Activated naive CD4-positive, alpha-beta T cell treated with anti-CD3 and anti-CD28 coated beads, Interleukin-2, amount 50 U/mL, for 16 hours (primary cell): ENCODE measurements at regions not wholly inside any gene's neighbourhood (a gene's known extent, or its start where the extent isn't known, plus 50 kb on each side); places are given as distances from the start of the nearest gene placed in this dataset.
"Not testable (repeated sequence)": the region's sequence is repeated elsewhere in the genome, so short reads cannot be mapped to it uniquely, and the experiment has no call there.

Experiments
- DNase-seq: peaks from one replicate; pipeline ENCODE4 v3.0.0-alpha.2; 2020

DNA sequence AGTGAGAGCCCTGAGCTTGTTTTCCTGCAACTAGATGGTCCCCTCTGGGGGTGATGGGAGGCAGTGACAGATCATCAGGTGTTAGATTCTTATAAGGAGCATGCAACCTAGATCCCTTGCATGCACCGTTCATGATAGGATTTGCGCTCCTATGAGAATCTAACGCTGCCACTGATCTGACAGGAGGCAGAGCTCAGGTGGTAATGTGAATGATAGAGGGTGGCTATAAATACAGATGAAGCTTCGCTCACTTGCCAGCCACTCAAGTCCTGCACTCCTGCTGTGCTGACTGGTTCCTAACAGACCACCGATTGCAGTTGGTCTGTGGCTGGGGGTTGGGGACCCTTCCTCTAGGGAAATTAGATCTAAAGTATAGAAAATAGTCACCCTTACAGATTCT lies 290.6 kb upstream of the ADCY2 start:
- DNase-seq, result no peak

DNA sequence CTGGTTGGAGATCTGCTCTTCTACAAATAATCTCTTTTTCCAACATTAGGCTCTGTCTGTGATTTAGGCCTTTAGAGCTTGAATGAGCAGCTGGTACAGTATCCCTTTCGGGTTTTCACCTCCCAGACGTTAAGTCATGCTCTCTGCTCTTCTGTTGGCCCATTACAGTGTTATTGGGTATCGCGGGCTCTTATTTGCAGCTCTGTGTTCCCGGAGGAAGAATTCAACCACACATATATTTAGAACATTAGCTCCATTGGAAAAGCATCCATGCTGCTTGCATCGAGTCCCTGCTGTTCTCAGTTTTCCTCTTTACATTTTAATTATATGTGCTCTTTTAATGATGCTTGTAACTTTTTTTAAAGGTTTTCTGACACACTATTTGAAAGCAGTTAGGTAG lies 278.0 kb upstream of the ADCY2 start:
- no peak for DNase-seq

GRCh38 chr5:7131680-7132079 lies 264.3 kb upstream of the ADCY2 start:
- no peak for DNase-seq

GRCh38 chr5:7146886-7147285 lies 249.1 kb upstream of the ADCY2 start:
- no peak for DNase-seq

DNA sequence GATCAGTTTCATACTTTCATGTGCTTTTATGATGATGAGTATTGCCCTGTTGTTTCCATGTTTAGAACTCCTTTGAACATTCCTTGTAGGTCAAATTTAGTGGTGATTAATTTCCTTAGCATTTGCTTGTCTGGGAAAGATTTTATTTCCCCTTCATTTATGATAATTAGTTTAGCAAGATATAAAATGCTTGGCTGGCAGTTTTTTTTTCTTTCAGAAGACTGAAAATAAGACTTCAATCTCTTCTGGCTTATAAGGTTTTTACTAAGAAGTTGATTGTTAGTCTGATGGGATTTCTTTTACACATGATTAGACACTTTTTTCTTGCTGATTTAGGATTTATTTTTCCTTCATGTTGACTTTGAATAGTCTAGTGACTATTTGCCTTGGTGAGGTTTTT lies 238.9 kb upstream of the ADCY2 start:
- no peak for DNase-seq

DNA sequence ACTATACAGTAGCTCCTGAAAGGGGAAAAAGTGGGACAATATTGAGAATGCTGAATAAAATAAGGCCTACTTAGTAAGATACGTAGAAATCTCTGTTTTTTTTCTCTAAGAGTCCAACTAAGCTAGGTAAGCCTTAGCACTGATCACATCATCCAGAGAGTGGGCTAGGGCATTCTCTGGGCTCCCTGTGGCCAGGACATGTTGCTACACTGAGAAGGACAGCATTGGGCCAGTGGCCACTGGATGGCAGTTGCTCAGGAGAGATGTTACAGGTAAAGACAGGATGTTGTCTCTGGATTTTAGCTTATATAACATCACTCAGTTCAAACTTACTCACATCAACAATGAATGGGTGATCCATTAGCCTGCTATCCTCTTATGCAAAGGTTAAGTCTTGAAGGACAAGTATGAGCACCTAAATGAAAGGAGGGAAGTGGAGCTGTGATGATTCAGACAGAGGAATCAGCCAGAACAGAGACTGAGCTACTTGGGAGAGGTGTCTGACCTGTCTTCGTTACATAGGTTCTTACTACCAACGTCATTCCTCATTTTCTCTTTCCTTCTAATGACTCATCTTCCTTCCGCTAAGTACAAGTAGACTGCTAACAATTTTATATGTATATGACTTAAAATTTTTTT lies 226.6 kb upstream of the ADCY2 start:
- DNase-seq, result no peak

DNA sequence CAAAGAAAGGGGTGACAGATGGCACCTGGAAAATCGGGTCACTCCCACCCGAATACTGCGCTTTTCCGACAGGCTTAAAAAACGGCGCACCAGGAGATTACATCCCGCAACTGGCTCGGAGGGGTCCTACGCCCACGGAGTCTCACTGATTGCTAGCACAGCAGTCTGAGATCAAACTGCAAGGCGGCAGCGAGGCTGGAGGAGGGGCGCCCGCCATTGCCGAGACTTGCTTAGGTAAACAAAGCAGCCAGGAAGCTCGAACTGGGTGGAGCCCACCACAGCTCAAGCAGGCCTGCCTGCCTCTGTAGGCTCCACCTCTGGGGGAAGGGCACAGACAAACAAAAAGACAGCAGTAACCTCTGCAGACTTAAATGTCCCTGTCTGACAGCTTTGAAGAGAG lies 225.2 kb upstream of the ADCY2 start:
- DNase-seq, result not testable (repeated sequence)

GRCh38 chr5:7179364-7179763 lies 216.6 kb upstream of the ADCY2 start:
- DNase-seq, result no peak

DNA sequence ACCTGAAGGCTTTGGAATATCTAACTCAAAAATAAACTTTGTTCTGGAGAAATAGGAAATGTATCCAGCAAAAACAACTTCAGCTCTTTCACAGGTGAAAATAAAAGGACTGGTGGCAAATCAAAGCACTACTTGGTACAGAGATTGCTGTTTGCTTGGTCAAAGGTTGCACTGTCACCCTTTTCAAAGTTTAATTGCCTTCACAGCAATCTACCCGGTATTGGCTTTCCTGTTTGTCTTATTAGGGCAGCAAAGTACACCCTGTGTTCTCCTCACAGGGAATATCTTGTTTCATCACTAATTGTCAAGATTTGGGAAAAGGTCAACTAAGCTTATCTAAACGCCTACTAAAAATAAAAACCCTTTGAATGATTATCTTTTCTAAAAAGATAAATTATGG lies 214.1 kb upstream of the ADCY2 start:
- no peak for DNase-seq

DNA sequence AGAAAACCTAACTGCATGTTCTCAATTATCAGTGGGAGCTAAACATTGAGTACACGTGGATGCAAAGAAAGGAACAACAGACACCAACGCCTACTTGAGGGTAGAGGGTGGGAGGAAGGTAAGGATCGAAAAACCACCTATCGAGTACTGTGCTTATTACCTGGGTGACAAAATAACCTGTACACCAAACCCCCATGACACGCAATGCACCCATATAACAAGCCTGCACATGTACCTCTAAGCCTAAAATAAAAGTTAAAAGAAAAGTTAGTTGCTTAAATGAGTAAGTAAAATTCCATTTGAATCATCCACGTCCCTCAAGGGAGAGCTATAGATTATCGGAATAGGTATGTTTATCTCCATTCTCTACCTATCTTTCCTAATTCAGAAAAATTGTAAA lies 210.2 kb upstream of the ADCY2 start:
- DNase-seq, result no peak

DNA sequence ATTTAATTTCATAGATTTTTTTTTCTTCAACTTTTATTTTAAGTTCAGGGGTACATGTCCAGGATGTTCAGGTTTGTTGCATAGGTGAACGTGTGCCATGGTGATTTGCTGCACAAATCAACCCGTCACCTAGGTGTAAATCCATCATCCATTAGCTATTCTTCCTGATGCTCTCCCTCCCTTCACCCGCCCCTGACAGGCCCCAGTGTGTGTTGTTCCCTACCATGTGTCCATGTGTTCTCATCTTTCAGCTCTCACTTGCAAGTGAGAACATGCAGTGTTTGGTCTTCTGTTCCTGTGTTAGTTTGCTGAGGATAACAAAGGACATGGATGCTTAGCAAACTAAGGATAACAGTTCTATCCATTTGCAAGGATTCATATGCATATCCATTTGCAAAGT lies 209.1 kb upstream of the ADCY2 start:
- DNase-seq, result no peak

- DNase-seq, result no peak
Observed at GRCh38 chr5:7190712-7191250, 205.2 kb upstream of the ADCY2 start.

- no peak for DNase-seq
Observed at GRCh38 chr5:7192016-7192415, 203.9 kb upstream of the ADCY2 start.

- no peak for DNase-seq
Observed at GRCh38 chr5:7202846-7203245, 193.1 kb upstream of the ADCY2 start.

DNA sequence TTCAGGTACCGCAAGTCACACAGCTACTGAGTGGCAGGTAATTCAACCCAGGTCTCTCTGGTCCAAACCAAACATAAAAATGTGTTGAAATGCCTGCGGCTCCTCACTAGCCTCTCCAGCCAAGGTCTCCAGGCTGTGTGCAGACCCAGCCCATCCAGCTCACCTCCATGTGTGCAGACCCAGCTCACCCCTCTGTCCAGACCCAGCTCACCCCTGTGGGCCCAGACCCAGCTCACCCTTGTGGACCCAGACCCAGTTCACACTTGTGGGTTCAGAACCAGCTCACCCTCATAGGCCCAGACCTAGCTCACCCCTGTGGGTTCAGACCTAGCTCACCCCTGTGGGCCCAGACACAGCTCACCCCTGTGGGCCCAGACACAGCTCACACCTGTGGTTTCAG lies 188.0 kb upstream of the ADCY2 start:
- no peak for DNase-seq

GRCh38 chr5:7208938-7209337 lies 187.0 kb upstream of the ADCY2 start:
- DNase-seq, result no peak

DNA sequence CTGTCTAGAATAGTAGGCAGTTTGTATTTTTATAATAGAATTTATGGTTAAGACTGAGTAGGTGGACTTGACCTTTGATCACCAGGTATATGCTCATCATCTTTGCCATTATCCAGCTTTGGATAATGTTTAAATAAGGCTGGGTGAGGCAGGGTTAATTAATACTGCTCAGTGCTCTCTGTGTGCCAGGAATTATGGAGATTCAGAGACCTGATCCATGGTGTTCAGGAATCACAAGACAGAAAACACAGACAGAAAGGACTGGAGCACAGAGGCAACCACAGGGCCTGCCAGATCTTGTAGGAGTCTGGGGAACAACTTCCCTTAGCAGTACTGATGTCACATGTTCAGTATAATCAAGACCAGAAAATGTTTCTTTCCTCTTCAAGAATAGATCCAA lies 186.3 kb upstream of the ADCY2 start:
- DNase-seq, result no peak

DNA sequence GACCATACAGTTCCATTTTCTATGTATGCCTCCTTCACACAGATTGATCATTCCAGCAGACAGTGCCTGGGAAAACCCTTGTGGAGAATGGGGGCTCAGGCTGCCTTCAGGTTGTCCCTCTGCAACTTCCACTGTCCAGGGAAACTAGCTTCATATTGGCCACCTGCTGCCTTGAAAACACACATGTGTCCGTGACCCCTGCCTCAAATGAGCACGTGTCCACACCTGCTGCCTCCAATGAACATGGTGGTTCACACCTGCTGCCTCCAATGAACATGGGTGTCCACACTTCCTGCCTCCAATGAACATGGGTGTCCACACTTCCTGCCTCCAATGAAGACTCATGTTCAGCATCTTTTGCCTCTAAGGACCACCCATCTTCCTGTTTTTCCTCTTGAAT lies 185.4 kb upstream of the ADCY2 start:
- DNase-seq, result no peak

GRCh38 chr5:7213525-7213924 lies 182.4 kb upstream of the ADCY2 start:
- DNase-seq, result no peak

DNA sequence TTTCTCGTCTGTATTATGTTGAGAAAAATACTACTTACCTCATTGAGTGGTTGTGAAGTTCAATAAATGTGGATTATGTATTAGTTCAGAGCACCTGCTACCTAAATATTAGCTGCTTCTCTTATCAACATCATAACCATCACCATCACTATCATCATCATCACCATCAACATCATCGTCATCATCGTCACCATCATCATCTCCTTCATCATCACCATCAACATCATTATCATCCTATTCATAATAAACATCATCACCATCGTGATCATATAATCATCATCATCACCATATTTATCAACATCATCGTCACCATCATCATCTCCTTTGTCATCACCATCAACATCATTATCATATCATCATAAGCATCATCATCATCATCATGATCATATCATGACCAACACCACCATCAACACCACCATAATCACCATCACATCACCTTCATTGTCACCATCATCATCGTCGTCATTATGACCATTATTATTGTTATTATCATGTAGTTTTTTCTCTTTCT lies 181.0 kb upstream of the ADCY2 start:
- no peak for DNase-seq

DNA sequence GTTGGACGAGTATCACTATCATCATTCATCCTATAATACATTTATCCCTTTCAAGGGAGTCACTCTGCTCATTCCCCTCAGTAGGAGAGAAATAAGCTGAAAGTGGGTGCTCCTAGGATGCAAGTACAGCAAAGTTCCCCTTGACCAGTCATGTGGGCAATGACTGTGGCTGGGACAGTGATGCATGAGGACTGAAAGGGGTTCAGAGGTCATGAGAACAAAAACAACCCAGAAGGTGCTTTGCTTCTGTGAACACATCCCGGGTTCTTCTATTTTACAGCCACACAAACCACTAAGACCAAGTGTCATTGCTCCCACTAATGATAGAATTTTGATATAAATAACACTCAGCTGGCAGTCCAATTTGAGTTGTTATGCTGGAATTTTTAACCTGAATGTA lies 177.8 kb upstream of the ADCY2 start:
- no peak for DNase-seq

GRCh38 chr5:7220156-7220555 lies 175.8 kb upstream of the ADCY2 start:
- no peak for DNase-seq

GRCh38 chr5:7221041-7221440 lies 174.9 kb upstream of the ADCY2 start:
- DNase-seq, result no peak

- no peak for DNase-seq
Observed at GRCh38 chr5:7225826-7226225, 170.1 kb upstream of the ADCY2 start.

GRCh38 chr5:7242118-7242710 lies 153.7 kb upstream of the ADCY2 start:
- no peak for DNase-seq
